Stimulated activated CD4-positive, alpha-beta T cell treated with anti-CD3 and anti-CD28 coated beads, Interleukin-12 subunit alpha, Interleukin-12 subunit beta, amount 100 ng/mL, for 24 hours (primary cell): ENCODE measurements at regions not wholly inside any gene's neighbourhood (a gene's known extent, or its start where the extent isn't known, plus 50 kb on each side); places are given as distances from the start of the nearest gene placed in this dataset.

Experiments
- DNase-seq, 2 experiments: peaks; one replicate each; pipeline ENCODE4 v3.0.0-alpha.2; 2020; ENCODE audit warnings: low read depth in 2 of 2

DNA sequence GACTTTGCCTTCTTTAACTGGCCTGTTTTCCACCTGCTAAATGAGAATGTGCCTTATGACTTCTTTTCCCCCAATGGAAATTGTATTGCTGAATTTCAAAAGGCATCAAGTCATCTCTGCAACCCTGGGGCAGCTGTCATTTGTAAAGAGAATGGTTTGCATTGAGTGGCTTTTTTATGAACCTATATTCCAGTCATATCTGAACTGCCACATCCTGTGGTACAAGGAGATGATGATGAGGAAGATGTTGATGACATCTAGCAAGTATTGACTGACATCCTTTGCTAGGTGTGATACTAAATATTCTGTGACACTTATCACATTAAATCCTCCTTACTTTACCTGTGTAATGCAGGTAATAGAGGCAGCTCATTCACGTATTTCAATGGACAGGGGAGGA, 88.3 kb upstream of the KIAA1217 start:
- no peak for DNase-seq

DNA sequence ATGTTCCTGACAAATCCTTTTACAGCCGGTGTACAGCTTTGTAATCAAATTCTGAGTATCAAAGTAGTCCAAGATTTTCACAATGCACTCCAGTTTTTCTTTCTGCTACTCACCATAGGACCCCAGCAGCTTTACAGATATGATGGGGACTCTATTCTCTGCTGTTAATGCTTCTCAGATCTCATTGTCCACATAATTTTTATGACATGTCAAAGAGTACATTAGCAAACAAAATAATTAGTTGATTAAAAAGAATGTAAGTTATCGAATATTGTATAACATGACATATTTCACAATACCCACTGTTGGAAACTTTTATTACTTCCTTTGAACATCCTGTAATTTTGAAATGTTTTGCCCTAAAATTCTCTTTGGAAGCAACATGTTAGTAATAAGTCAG, 81.4 kb upstream of the KIAA1217 start:
- DNase-seq, result no peak

DNA sequence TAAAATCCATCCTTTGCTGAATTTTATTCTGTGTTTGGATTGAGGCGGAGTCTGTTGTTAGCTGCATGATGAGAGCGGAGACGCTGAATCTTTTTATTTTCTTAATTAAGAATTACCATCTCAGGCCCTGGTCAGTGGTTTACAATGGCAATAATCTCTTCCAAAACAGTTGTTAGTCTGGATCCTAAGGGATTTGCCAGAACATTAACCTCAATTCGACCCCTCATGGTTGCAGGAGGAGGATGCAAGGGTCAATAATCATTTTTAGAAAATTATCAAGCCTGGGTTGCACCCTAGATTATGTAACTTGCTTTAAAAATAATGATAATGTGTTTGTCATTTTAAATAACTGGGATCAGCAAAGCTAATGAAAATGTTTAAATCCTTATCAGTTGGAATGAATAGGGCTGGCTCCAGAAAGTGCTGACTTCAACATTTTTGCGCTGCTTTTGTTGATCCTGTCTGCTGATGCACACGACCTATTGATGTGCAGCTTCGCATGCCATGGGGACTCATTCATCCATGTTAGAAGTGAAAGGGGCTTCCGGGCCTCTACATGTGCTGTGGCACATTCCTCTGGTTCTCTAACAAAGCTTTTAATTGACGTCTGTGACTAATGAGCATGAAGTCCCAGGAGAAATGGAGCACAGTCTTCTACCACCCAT, 80.7 kb upstream of the KIAA1217 start:
- DNase-seq, result no peak

DNA sequence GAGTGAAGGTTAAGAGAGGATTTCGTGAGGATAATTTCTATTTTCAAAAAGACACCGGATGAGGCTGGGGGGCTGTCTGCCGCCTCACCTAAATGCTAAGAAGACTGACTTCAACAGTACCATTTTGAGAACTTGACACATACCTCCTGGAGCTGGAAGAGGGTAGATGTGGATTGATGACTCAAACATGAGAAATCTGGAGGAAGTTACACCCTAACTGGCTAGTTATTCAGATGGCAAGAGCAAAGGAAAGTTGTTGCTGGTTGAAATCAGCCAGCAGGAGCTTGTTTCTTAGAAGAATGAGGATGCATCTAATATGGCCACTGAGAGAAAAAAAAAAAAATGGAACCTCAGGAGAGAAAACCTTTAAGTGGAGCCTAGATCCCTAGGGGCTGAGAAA, 76.2 kb upstream of the KIAA1217 start:
- DNase-seq, result no peak

DNA sequence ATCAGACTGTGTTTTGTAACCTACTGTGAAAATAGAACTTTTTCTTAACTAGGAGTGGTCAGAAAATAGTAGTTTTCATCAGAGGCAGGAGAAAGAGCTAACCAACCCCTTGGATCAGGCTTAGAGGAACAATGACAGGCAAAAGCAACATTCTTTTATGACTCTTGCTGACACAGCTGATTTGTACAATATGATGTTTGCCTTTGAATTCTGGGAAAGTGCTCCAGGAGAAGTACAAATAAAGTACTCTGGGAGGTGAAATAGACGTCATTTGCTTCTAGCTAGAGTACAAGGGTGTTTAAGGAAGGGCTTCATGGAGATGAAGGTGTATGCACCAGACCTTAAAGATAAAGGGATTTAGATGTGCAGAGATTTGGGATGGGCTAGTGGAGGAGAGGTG, 75.1 kb upstream of the KIAA1217 start:
- no peak for DNase-seq

DNA sequence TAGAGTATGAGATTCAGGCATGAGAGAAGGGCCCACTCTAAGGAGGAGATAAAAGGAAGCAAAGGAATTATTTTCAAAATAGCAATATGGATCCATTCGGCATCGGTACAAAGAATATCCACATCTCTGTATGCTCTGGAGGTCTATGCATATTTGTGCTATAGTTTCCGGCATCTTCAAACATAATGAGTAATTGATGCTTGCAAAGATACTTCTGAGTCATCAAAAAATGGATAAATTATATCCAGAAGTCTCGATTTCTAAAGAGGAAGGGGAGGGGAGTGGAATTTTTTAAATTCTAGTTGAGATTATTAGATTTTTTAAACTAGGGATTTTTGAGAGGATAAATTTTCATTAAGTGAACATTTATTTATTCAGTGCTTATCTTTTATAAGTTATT, 72.9 kb upstream of the KIAA1217 start:
- no peak for DNase-seq

DNA sequence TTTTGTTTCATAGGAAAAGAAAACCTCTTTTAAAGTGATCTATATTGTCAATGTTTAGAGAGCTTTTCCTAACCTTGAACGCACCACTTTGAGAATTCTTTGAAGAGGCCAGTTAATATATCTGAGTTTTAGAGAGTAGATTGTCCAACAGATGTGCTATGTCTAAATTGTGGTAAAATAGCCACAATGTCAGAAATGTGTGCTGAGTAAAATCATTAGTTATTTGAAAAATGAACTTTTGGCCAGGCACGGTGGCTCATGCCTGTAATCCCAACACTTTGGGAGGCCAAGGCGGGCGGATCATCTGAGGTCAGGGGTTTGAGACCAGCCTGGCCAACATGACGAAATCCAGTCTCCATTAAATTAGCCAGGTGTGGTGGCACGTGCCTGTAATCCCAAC, 61.6 kb upstream of the KIAA1217 start:
- DNase-seq, result no peak

DNA sequence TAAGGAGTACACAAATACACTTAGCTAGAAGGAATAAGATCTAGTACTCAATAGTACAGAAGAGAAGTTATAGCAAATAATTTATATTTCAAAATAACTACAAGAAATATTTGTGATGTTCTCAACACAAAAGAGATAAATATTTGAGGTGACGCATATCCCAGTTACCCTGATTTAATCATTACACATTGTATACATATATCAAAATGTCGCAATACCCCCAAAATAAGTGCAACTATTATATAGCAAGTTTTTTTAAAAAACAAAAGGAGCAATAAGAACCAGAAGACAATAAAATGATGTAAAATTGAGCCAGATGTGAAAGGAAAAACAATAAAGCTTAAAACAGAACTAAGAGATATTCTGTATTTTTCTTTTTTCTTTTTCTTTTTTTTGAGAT, 59.3 kb upstream of the KIAA1217 start:
- DNase-seq, result no peak

DNA sequence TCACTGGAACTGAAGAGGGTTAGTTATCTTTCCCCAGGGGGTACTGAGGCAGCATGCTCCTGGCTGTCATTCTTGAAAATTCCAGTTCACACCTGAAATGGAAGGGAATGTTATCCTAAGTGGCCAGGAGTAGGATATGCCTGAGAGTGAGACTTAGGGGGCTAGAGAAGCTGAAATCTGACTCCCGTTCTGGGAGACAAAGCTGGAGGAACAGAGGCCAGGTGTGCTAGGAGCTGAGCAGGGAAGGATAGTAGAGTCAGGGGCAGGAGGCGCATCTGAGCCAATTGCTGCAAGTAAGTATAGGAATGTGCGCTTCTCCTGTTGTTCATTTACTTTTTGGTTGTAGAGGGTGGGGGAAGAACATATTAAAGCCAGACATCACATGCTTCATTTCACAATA, 58.1 kb upstream of the KIAA1217 start:
- no peak for DNase-seq

DNA sequence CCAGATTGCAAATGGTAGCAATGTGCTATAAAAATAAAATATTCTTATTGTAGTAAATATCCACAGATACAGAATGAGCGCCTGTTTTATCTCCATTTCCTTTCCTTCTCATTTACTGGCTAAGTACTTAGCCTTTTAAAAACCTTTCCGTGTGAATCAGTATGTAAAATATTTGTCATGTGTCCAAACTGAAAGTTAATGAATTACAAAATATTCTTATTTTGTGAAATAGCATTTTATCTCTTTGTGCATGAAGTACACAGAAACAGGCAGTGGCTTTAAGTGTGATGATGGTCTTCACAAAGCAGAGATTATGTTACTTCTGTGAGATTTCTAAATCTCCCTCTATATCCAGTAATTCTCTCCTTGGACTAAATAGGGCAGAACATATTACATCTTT, 56.7 kb upstream of the KIAA1217 start:
- no peak for DNase-seq

DNA sequence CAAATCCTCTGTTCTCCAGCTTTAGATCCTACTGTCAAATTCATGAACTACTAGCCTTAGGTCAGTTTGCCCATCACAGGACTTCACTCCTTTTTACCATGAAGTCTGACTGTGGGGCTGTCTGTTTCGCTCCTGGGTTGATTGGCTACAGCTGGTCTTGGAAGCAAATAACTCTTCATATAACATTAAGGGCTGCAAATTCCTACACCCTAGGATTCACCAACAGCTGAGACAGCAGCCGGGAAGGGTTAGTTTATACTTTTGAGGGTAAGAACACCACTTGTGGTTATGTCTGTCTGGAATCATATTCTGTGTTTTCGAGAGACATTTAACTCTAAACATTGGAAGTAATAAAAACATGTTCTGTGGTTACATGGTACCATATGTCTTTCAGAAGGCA, 55.9 kb upstream of the KIAA1217 start:
- no peak for DNase-seq

DNA sequence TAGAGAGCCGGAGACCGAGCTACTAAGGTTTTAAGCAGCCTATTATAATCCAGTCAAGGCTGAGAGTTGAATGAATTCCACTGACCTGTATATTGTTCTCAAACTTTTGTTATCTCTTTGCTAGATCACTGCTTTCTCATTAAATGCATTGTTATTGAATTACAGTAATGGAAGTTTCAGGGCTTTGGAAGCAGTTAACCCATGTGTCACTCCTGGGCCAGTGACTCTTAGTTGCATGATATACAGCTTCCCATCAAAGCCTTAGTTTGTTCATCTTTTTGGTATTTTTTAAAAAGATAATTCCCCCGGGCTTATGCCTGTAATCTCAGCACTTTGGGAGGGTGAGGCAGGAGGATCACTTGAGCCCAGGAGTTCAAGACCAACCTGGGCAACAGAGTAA, 55.4 kb upstream of the KIAA1217 start:
- DNase-seq, result no peak

DNA sequence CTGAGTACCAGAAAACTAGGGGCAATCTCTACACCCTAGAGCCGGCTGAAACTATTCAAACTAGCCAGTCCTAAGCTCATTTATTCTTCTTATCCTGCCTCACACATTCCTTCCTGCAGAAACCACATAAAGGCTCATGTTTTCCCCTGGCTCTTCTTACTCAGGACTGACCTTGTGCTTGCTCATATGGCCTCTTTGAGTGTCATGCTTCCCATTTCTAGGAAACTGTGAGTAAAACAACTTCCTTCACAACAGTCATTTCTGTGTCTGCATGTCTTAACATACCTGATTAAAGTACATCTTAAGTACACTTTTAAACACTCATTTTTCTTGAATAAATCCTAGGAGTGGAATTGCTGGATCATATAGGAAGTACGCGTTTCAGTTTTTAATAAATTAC, 52.3 kb upstream of the KIAA1217 start:
- no peak for DNase-seq

DNA sequence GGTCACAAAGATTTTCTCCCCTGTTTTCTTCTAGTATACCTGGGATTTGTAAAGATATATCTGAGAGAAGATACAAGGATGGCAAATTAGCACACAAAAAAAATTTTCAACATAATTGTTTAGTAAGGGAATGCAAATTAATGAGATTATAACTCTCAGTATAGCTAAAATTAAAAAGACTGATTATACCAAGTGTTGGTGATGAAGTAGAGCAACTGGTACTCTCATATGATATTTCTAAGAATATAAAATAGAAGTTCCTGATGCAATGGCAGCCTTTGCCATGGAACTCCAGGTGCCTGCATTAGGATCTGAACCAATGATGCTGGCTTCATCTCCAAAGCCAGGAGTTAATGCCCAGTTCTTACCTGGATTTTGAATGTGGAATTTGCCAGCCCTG, 51.4 kb upstream of the KIAA1217 start:
- DNase-seq, result no peak
